ENCODE measurements at regions not wholly inside any gene's neighbourhood (a gene's known extent, or its start where the extent isn't known, plus 50 kb on each side); places are given as distances from the start of the nearest gene placed in this dataset.

- TF ChIP-seq CTCF (conservative IDR thresholded peaks at IDR 0.05), result no peak
- no peak for TF ChIP-seq ZFX (IDR thresholded peaks at IDR 0.05)
Measured at GRCh38 chr3:30199855-30200254, 406.5 kb upstream of the TGFBR2 start.
